Thoracic aorta (tissue), 2 donors: ENCODE measurements at regions not wholly inside any gene's neighbourhood (a gene's known extent, or its start where the extent isn't known, plus 50 kb on each side); places are given as distances from the start of the nearest gene placed in this dataset.

Experiments used
- ATAC-seq: fragments of 150-250 bp; one replicate; pipeline ENCODE4 v1.8.0; 2017; ENCODE audit warnings: low read depth; ENCODE audit not compliant: insufficient number of reproducible peaks, low FRiP score
- DNase-seq: peaks from one replicate; pipeline ENCODE4 v3.0.0-alpha.2; 2020; ENCODE audit warnings: low spot score
- H3K27ac ChIP-seq, 2 donors: fragments of 200-600 bp; sonication (generic); 1 replicate in 1 of 2; 2 replicates in 1 of 2; pipeline ENCODE4 v1.5.1; 2016; ENCODE audit warnings: mild to moderate bottlenecking in 2 of 2, moderate library complexity in 2 of 2
- H3K27me3 ChIP-seq: fragments of 200-600 bp; sonication (generic); replicated peaks from 2 replicates; pipeline ENCODE4 v1.6.0; 2016; ENCODE audit warnings: mild to moderate bottlenecking; ENCODE audit not compliant: insufficient read depth
- H3K36me3 ChIP-seq: fragments of 200-600 bp; sonication (generic); one replicate; pipeline ENCODE4 v1.5.1; 2016
- H3K4me1 ChIP-seq, 2 donors: fragments of 200-600 bp; sonication (generic); 1 replicate in 1 of 2; 2 replicates in 1 of 2; pipeline versions ENCODE4 v1.5.1 to v1.6.0; 2016; ENCODE audit warnings: low read depth in 2 of 2, mild to moderate bottlenecking in 1 of 2; ENCODE audit not compliant: control insufficient read depth in 1 of 2
- H3K4me3 ChIP-seq: fragments of 200-600 bp; sonication (generic); 2 replicates; pipeline ENCODE4 v1.5.1; 2016; ENCODE audit warnings: mild to moderate bottlenecking
- H3K9me3 ChIP-seq: fragments of 200-600 bp; sonication (generic); 2 replicates; pipeline ENCODE4 v1.5.1; 2016
- CTCF ChIP-seq: fragments of 200-600 bp; sonication (generic); IDR thresholded peaks from one replicate; pipeline ENCODE4 v1.5.1; 2019; ENCODE audit warnings: antibody characterized with exemption

- TF ChIP-seq CTCF = no peak
- ATAC-seq = no peak
- no peak for DNase-seq
- Histone ChIP-seq H3K9me3 (no peaks in the 10 kb centered on the region), H3K4me3 (no peak overlapping the region), H3K27me3 (no peaks in the 10 kb centered on the region), H3K36me3 (no peaks in the 10 kb centered on the region), H3K4me1 (no peaks in the 10 kb centered on the region), H3K27ac (no peak overlapping the region)
These were observed 168.2 kb upstream of the SSTR4 start for GRCh38 chr20:22866812-22867341.

- Histone ChIP-seq H3K4me3 (no peak overlapping the region), H3K9me3 (no peaks in the 10 kb centered on the region), H3K27ac (no peak overlapping the region), H3K36me3 (no peaks in the 10 kb centered on the region), H3K27me3 (no peaks in the 10 kb centered on the region), H3K4me1 (no peaks in the 10 kb centered on the region)
- no peak for TF ChIP-seq CTCF
- ATAC-seq (no peak), DNase-seq (no peak)
These were observed 156.9 kb upstream of the SSTR4 start for GRCh38 chr20:22878166-22878565.

GRCh38 chr20:22880277-22880676, 154.8 kb upstream of the SSTR4 start:
- DNase-seq (no peak), ATAC-seq (no peak)
- no peak for TF ChIP-seq CTCF
- Histone ChIP-seq H3K27ac (no peak overlapping the region), H3K36me3 (no peaks in the 10 kb centered on the region), H3K4me1 (no peaks in the 10 kb centered on the region), H3K9me3 (peaks cover 2% of the 10 kb centered on the region), H3K27me3 (no peaks in the 10 kb centered on the region), H3K4me3 (no peak overlapping the region)

- Histone ChIP-seq H3K4me1 (no peaks in the 10 kb centered on the region), H3K9me3 (peaks cover 2% of the 10 kb centered on the region), H3K36me3 (no peaks in the 10 kb centered on the region), H3K27ac (no peak overlapping the region), H3K4me3 (no peak overlapping the region), H3K27me3 (no peaks in the 10 kb centered on the region)
- DNase-seq (no peak), ATAC-seq (no peak)
- TF ChIP-seq CTCF = no peak
These were observed 147.3 kb upstream of the SSTR4 start for GRCh38 chr20:22887796-22888195.

GRCh38 chr20:22890594-22891300, 144.4 kb upstream of the SSTR4 start:
- Histone ChIP-seq H3K27ac (no peak overlapping the region), H3K36me3 (no peaks in the 10 kb centered on the region), H3K4me3 (no peak overlapping the region), H3K4me1 (no peaks in the 10 kb centered on the region), H3K27me3 (no peaks in the 10 kb centered on the region), H3K9me3 (no peaks in the 10 kb centered on the region)
- no peak for TF ChIP-seq CTCF
- no peak for DNase-seq
- ATAC-seq = no peak
